Neural progenitor cell (in vitro differentiated cells): ENCODE measurements at regions not wholly inside any gene's neighbourhood (a gene's known extent, or its start where the extent isn't known, plus 50 kb on each side); places are given as distances from the start of the nearest gene placed in this dataset.

ENCODE experiments used
- CTCF ChIP-seq: fragments of 200-600 bp; sonication (generic); IDR thresholded peaks from 2 replicates; pipeline ENCODE4 v1.5.1; 2017; ENCODE audit warnings: antibody characterized with exemption, mild to moderate bottlenecking
- EZH2phosphoT487 ChIP-seq: fragments of 200-600 bp; sonication (generic); IDR thresholded peaks from 2 replicates; pipeline ENCODE4 v1.6.1; 2017; ENCODE audit warnings: antibody characterized with exemption

DNA sequence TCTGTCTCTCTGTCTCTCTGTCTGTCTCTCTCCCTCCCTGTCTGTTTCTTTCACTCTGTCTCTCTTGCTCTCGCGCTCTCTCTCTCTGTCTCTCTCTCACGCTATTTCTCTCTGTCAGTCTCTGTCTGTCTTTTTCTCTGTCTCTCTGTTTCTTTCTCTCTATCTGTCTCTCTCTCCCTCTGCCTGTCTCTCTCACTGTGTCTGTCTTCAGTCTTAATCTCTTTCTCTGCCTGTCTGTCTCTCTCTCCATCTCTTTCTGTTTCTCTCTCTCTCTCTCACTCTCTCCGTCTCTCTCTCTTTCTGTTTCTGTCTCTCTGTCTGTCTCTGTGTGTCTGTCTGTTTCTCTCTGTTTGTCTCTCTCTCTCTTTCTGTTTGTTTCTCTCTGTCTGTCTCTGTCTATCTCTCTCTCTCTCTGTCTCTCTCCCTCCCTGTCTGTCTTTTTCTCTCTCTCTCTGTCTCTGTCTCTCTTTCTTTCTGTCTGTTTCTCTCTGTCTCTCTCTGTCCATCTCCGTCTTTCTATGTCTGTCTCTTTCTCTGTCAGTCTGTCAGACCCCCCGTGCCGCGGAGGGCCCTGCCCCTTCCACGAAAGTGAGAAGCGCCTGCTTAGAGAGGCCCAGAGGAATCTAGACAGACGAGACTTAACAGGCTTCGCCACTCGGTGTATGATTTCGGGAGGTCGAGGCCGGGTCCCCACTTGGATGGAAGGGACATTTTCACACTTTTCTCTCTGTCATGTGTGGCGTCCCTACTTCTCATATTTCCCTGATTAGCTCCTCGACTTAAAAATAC is 346.3 kb upstream of the DEFB115 start:
- TF ChIP-seq CTCF: no peak
- TF ChIP-seq EZH2phosphoT487: no peak
